GM19351 (cell line): ENCODE measurements at regions not wholly inside any gene's neighbourhood (a gene's known extent, or its start where the extent isn't known, plus 50 kb on each side); places are given as distances from the start of the nearest gene placed in this dataset.
"Not testable (repeated sequence)": the region's sequence is repeated elsewhere in the genome, so short reads cannot be mapped to it uniquely, and the experiment has no call there.

Experiments used
- ATAC-seq: cut with Tn5 transposase; IDR thresholded peaks from one replicate; pipeline ENCODE4 v1.9.1; 2021; ENCODE audit warnings: mild to moderate bottlenecking, moderate library complexity; ENCODE audit not compliant: unreplicated experiment

DNA sequence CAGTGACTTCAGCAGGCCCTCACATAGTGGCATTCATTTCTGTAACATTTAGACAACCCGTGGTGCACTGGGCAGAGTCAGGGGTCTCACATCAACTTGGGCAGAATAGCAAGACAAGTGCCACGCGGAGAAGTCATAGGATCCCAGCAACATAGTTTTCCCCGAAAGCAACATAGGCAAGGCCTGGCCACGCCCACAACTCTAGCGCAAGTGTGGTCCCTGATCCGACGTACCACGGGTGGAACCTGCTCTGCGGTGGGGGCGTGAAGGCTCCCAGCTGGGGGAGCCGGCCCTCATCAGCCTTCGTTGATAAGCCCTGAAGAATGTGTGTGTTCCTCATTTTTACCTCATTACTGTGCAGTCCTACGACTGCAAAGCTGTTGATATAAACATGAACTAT, 261.2 kb downstream of the EIPR1 start:
- no peak for ATAC-seq

DNA sequence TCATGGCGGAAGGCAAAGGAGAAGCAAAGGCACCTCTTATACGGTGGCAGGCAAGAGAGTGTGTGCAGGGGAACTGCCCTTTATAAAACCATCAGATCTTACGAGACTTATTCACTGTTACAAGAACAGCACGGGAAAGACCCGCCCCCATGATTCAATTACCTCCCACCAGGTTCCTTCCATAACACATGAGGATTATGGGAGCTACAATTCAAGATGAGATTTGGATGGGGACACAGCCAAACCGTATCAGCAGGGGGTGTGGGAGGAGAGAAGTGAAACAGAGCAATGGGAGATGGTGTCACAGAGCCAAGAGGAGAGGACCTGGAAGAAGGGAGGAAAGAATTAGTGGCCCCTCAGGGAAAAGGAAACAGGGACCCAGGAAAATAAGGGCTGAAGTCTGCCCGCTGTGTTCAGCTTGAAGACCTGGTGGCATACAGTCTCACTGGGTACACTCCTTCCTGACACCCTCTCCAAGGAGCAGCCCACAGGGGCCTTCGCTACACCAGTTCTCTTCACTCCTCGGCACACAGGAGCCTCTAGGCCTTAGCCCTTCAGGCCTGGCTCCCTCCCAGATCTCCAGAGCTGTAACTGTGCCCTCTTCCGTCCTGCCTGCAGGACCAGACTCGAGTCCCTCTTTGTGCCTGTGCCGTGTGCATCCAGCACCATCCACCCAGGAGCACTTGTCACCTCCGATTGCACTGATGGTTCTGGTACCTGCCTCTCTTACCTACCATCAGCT, 262.1 kb downstream of the EIPR1 start:
- no peak for ATAC-seq

GRCh38 chr2:3114406-3115185, 263.0 kb downstream of the EIPR1 start:
- ATAC-seq, result no peak

GRCh38 chr2:3113769-3114168, 263.8 kb downstream of the EIPR1 start:
- no peak for ATAC-seq

- no peak for ATAC-seq
Measured at GRCh38 chr2:3113122-3113521, 264.5 kb downstream of the EIPR1 start.

DNA sequence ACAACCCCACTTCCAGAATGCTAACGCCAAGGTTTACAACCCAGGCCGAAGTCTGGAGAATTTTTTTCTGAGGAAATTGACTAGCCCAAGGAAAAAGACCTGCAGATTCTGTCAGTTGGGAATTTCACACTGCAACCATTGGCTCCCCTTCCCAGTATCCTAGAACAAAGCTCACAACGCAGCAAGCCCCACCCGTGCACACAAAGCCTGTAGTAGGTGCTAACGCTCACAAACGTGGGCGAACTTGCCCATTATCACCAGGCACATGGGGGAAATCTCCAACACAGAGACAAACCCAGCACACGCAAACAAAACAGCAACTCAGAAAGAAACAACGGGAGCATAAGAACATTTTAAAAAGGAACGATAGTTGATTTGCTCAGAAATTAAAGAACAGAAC, 265.1 kb downstream of the EIPR1 start:
- ATAC-seq, result no peak

- no peak for ATAC-seq
Measured at GRCh38 chr2:3112131-3112530, 265.5 kb downstream of the EIPR1 start.

- no peak for ATAC-seq
Measured at GRCh38 chr2:3110994-3111666, 266.5 kb downstream of the EIPR1 start.

GRCh38 chr2:3110555-3110954, 267.1 kb downstream of the EIPR1 start:
- ATAC-seq, result no peak

DNA sequence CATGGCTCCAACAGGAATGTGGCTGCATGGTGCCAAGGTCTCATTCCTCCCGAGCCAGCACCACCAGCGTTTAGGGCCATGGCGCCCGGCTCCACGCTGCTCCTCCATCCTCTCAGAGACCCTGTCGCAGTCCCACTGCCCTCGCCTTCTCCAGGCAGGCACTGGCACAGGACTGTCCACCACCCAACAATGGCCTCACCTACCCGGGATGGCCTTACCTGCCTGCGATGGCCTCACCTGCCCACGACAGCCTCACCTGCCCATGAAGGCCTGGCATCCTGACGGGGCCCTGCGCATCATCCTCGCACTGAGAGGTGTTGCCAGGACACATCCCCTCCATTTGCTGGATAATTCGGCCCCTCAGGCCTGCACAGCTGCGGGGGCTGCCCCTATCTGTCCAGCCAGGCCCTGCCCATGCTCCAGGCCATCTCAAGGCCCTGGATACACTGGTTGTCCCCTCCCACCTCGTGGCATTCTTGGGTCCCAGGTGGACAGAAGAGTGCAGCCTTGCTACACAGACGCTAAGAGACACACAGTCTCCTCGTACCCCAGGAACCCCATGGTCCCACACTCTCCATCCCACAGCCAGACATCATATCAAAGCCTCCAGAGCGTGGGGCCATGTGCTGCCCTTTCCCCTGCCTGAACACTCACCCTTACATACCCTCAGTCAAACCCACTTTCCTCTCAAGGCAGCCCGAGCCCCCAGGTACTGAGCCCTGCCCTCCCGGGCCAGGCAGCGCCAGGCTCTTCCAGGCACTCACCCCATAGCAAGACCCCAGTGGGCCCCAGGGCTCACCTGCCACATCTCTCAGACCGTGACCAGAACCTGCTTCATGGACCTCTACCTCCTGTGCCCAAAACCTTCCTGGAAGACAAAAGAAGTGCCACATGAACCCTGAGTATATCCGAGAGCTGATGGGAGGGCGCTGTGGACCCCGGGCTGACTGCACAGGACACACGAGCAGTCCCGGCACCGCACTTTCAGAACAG, 268.6 kb downstream of the EIPR1 start:
- no peak for ATAC-seq

DNA sequence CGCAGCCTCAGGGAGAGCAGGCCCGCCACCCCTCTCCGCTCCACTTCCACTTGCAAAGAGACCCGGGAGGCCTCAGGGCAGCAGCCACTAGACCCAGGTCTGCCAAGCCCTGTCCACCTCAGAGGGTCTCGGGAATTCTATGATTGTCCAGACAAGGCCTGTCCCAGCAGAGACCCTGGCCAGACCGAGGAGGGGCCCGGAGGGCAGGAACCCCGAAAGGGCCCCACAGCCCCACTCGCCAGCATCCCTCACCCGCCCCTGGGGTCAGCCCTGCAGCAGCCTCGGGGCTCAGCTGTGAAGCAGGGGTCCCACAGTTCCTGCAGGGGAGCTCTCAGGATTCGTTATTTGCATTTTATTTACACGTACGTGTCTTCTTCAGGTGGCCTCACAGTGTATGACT, 269.5 kb downstream of the EIPR1 start:
- ATAC-seq, result no peak

DNA sequence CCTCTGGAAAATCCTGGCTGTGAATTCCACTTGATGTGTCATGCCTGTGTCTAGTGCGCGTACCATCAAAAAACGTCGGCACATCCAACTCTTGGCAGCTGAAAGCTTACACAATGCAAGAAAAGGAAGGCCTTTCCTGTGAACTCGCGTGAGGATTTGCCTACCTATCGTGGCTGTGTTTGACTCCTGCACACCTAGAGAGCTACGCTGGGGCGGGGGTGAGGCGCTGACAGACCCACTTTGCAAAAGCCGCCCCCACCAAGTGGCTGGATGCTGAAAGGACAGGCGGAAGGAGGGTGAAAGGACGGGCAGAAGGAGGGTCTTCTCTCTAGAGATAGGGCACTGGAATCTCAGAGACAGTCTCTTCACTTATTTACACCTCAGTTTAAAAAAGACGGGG, 270.1 kb downstream of the EIPR1 start:
- no peak for ATAC-seq

- ATAC-seq, result no peak
Measured at GRCh38 chr2:3105814-3106569, 271.6 kb downstream of the EIPR1 start.

DNA sequence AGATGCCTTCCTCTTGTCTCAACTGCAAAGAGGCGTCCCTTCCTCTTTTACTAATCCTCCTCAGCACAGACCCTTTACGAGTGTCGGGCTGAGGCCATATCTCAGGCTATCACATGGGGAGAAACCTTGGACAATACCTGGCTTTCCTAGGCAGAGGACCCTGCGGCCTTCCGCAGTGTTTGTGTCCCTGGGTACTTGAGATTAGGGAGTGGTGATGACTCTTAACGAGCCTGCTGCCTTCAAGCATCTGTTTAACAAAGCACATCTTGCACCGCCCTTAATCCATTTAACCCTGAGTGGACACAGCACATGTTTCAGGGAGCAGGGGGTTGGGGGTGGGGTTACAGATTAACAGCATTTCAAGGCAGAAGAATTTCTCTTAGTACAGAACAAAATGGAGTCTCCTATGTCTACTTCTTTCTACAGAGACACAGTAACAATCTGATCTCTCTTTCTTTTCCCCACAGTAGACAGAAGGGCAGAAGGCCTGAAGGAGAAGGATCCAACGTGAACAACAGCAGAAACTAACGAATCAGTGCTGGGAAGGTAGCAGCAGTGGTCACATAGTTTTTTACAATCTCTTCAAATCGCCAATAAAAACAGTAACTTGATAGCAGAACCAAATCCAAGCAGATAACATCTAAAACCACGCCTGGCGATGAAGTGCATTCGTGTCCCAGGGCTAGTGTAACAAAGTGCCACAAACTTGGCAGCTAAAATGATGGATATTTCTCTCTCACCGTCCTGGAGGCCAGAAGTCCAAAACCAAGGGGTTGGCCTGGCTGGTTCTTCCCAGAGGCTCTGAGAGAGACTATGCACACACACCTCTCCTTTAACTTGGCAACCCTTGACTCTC, 272.4 kb downstream of the EIPR1 start:
- not testable (repeated sequence) for ATAC-seq

DNA sequence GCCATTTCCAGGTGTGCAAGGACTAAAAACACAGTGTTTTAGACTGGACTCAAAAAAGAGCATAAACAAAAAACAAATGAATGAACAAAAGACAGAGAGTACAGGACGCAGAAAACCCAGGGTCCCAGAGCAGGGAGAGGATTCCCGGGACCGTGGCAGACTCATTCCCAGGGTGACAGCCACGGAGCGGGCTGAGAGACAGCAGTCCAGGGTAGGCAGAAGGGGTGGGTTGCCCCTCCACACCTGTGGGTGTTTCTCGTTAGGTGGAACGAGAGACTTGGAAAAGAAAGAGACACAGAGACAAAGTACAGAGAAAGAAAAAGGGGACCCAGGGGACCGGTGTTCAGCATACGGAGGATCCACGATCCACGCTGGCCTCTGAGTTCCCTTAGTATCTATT, 273.4 kb downstream of the EIPR1 start:
- ATAC-seq, result no peak

DNA sequence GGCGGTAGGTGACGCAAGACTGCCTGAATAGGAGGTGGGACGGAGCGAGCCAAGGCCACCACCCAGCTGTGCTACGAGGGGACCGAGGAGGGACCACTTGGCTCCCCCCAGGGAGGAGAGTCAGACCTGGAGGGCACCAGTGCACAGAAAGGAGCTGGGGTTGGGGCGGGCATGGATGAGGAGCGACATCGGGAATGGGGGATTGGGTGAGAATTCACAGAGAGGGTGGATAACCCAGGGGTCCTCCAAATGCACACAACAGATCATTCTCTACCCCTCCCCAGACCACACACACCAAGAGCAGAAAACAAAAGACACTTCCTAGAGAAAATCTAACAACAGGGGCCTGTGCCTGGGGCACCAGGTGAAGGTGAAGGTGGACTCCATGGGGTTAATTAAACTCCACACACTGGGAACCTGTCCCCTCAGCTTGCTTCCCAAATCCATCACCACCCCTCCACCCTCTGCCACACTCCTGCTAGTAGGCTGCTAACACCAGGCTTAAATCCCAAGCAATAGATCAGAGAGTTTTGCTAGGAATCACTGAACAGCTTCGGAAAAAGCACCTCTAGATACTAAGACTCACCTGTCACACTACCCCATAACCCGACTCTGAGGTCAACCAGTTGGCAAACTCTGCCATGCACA, 274.6 kb downstream of the EIPR1 start:
- no peak for ATAC-seq

DNA sequence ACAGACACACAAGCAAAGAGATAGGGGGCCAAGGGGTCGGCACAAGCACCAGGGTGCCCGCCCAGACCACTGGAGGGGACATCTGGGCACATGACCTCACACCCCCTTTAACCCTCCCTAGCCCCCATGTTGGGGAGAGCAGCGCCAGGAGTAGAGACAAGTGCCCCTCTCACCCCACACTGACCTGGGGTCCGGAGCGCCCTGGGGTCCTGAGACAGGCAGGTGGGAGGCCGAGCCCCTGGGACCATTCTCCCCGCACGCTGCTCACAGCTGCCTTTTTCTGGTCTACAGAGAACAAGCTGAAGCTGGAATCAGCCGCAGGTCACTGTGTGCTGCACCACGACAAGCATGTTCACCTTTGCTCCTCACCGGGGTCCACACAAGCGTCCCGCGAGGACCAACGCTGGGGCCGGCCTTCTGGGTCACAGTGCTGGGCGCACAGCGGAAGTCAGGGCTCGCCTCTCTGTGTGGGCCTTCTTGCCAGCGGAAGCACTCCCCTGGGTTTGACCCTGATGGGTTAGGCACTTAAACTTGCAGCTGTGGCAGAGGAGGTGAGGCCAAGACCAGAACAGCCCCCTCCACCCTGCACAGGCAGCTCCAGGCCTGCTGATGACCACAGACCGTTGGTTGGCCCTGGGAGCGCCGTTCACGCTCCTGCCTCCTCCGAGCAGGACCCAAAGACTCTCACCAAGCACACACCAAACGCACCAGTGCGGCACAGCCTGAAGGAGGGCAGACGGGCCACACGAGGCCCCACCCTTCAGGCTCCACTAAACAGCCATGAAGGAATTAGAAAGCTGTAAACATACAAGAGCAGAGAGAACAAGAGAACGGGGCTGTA, 275.3 kb downstream of the EIPR1 start:
- ATAC-seq, result no peak
